Fibroblast of skin of left biceps (primary cell): ENCODE measurements at regions not wholly inside any gene's neighbourhood (a gene's known extent, or its start where the extent isn't known, plus 50 kb on each side); places are given as distances from the start of the nearest gene placed in this dataset.

ENCODE experiments used
- DNase-seq, 2 experiments: peaks; one replicate each; pipeline ENCODE4 v3.0.0-alpha.2; 2013; ENCODE audit warnings: low read depth in 2 of 2

- peak; percentile 50 to 56 for DNase-seq
Measured at GRCh38 chr4:136927172-136927571, 605.1 kb downstream of the PCDH18 start.

- no peak for DNase-seq
Measured at GRCh38 chr4:136925203-136925602, 607.1 kb downstream of the PCDH18 start.

GRCh38 chr4:136922066-136922465 is 610.2 kb downstream of the PCDH18 start:
- DNase-seq: no peak

- DNase-seq: no peak
Measured at GRCh38 chr4:136920092-136920881, 612.0 kb downstream of the PCDH18 start.

GRCh38 chr4:136918772-136919171 is 613.5 kb downstream of the PCDH18 start:
- DNase-seq: no peak

- DNase-seq: no peak
Measured at GRCh38 chr4:136917312-136918110, 614.8 kb downstream of the PCDH18 start.

- DNase-seq: no peak
Measured at GRCh38 chr4:136909626-136910025, 622.7 kb downstream of the PCDH18 start.

GRCh38 chr4:136908122-136908521 is 624.2 kb downstream of the PCDH18 start:
- no peak for DNase-seq

GRCh38 chr4:136900696-136901095 is 631.6 kb downstream of the PCDH18 start:
- DNase-seq: peak in 1 of 2 experiments; percentile 4

GRCh38 chr4:136898590-136899248 is 633.6 kb downstream of the PCDH18 start:
- DNase-seq: no peak

- no peak for DNase-seq
Measured at GRCh38 chr4:136893573-136893972, 638.7 kb downstream of the PCDH18 start.

GRCh38 chr4:136881666-136882065 is 650.6 kb downstream of the PCDH18 start:
- DNase-seq: no peak

GRCh38 chr4:136873555-136873954 is 658.7 kb downstream of the PCDH18 start:
- no peak for DNase-seq

- no peak for DNase-seq
Measured at GRCh38 chr4:136867465-136867864, 664.8 kb downstream of the PCDH18 start.

- DNase-seq: no peak
Measured at GRCh38 chr4:136865526-136865925, 666.8 kb downstream of the PCDH18 start.

- peak; percentile 58 to 64 for DNase-seq
Measured at GRCh38 chr4:136864604-136865185, 667.6 kb downstream of the PCDH18 start.

- DNase-seq: no peak
Measured at GRCh38 chr4:136863756-136864155, 668.5 kb downstream of the PCDH18 start.

- DNase-seq: no peak
Measured at GRCh38 chr4:136862653-136863052, 669.6 kb downstream of the PCDH18 start.

GRCh38 chr4:136861091-136861490 is 671.2 kb downstream of the PCDH18 start:
- no peak for DNase-seq

- no peak for DNase-seq
Measured at GRCh38 chr4:136858903-136859302, 673.4 kb downstream of the PCDH18 start.

- DNase-seq: no peak
Measured at GRCh38 chr4:136855886-136856285, 676.4 kb downstream of the PCDH18 start.

- no peak for DNase-seq
Measured at GRCh38 chr4:136850446-136850845, 681.8 kb downstream of the PCDH18 start.
